D341Med (cell line): ENCODE measurements at regions not wholly inside any gene's neighbourhood (a gene's known extent, or its start where the extent isn't known, plus 50 kb on each side); places are given as distances from the start of the nearest gene placed in this dataset.
"Not testable (repeated sequence)": the region's sequence is repeated elsewhere in the genome, so short reads cannot be mapped to it uniquely, and the experiment has no call there.

Source experiments
- DNase-seq: peaks from one replicate; pipeline ENCODE4 v3.0.0; 2012; ENCODE audit warnings: low spot score

DNA sequence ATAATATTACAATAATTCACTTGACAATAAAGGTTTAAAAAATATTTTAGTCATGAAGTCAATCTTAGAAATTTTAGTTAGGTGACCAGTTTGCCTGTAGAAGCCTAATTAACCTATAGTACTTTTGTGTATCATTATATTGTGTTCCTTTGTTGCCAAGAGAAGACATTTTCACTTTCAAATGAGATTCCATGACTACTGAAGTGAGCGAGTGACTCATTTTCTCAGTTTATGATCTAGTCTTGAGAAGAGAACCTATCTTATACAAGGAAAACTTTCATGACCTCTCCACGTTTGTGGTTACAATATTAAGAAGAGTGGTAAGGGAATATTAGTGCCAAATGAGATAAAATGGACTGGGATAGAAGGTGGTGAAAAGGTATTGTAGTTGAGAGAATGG, 423.9 kb upstream of the CHORDC1 start:
- no peak for DNase-seq

DNA sequence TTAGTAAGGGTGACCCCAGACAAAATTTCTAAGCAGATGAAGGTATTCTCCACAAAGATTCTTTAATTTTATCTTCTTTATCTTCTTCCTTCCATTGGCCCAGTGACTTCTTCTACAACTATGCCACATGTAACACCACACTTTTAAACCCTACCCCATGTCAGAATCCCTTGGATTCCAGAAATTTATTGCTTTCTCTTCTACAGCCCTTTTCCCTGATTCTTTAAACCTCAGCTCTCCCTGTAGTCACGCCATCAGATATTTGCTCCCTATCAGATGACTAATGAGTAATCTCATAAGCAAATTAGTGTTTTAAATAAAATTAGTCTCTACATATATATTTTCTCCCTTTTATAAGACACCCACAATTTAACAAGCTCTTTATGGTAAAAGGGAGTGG, 423.4 kb upstream of the CHORDC1 start:
- DNase-seq: no peak

DNA sequence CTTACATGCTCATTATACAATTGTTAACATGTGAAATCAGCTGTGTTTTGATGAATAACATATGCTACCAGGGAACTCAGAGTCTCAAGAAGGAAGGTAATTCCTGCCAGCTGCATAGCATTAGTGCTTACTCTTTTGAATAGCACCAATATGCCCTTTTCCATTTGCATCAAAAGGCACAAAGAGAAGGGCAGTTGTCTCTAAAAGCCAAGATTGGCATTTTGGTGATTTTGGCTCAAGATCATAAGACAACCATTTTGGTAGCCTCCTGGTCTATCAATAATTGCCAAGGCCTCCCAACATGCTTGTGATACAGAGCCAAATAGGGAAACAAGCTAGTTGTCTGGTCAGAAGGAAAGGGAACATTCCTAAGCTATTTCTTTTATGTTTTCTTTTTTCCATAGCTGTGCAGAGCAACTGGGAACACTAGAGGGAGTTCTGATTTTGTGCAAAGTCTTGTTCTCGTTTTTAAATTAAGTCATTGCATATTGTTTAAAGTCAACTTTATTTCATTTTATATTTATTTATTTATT, 416.7 kb upstream of the CHORDC1 start:
- no peak for DNase-seq

DNA sequence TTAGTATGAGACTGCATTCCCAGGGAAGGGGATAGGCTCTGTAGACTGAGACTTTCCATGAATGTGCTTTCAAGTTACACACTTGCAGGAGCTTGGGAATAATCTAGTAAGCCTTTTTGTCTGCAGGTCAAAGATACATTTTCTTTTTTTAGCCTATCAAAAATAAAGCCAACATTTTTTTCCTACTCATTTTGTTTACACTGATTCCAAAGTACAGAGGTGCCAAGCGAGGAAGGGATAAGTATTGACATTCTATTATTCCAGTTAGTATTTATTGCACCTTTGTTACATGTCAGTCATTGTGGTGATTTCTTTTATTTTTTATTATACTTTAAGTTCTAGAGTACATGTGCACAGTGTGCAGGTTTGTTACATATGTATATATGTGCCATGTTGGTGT, 413.0 kb upstream of the CHORDC1 start:
- DNase-seq: no peak

DNA sequence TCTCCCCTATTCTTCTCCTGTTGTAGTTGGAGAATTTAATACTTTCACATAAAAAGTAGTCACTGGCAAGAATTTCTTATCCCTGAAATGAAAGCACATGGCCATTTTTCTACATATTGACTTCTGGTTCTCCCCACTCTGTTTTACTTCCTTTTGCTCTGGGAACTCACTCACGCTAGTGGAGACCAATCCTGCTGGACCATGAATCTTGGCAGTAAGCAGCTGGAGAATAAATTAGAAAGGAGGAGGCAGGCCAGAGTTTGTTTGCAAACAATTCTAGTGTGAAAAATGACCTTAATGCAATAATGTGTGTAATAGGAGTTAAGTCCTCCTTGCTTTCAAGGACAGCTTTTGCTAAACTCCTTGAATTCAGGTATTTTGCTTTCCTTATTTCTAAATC, 412.3 kb upstream of the CHORDC1 start:
- DNase-seq: no peak

DNA sequence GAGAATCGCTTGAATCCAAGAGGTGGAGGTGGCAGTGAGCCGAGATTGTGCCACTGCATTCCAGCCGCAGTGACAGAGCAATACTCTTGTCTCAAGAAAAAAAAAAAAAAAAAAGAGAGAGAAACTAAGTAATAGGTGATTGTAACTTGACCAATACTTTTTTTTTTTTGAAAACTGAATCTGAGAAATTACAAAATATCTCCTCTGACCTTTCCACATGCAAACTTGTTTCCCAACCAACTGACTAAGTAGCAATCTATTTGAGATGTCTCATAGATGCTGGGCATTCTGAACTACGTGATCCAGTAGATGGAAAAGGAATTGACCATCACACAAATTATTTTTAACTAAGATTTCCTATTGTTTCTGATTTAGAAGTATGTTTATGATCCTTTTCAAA, 407.3 kb upstream of the CHORDC1 start:
- no peak for DNase-seq

DNA sequence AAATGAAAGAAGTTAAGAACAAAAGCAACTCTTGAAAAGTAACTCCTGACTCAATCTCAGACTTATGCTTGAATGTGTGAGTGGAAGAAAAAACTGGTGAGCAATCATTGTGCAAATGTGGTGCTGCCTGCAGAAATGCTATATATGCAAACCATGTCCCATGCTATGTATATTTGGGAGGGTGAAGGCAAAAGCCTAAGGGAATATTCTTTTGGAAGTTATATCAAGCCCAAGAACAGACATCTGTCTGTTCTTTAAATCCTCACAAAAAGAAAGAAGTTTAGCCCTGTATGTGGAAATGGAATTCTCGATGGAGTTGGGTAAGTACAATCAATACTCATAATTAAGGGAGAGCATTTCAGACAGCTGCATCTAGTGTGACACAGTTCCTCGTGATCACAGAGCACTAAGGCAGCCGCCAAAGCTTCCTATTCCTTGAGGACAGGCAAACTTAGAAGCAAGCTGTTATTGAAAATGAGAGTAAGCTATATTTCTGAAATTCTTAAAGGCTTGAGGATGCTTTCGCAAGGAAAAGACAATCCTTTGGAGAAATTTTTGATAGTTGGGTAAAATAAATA, 406.5 kb upstream of the CHORDC1 start:
- DNase-seq: no peak

DNA sequence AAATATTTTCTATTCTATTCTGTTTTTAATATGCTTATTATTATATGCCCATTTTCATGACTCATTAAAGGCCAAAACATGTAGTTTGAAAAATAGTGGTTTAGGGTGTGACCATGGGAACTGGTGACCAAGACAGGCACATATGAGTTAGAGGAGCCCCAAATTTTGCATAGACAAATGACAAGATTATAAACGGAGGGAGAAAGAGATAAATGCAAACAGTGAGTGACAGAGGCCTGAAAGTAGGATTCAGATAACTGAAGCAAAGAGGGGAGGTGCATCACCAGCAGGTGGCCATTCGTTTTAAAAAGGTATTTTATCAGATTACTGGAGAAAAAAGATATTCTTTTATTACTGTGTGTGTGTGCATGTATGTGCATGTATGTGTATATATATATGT, 391.5 kb upstream of the CHORDC1 start:
- no peak for DNase-seq

DNA sequence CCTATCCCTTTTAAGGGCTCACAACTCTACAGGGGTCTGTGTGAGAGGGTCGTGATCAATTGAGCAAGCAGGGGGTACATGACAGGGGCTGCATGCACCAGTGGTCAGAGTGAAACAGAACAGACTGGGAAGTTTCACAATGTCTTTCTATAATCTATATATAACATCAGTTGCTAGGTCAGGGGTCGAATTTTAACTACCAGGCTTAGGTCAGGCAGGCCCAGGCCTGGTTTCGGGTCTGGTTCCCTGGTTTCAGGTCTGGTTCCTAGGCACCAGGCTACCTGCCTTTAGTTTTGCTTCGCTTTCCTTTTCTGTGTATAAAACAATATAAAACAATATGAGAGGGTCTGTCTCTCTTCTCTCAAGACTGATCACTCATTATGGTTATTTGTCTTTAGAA, 390.2 kb upstream of the CHORDC1 start:
- DNase-seq: not testable (repeated sequence)

DNA sequence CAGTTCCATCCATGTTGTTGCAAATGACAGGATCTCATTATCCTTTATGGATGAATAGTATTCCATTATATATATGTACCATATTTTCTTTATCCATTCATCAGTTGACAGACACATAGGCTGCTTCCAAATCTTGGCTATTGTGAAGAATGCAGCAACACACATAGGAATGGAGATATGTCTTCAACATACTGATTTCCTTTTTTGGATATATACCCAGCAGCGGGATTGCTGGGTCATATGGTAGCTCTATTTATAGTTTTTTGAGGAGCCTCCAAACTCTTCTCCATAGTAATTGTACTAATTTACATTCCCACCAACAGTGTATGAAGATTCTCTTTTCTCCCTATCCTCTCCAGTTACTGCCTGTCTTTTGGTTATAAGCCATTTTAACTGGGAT, 383.9 kb upstream of the CHORDC1 start:
- DNase-seq: no peak

DNA sequence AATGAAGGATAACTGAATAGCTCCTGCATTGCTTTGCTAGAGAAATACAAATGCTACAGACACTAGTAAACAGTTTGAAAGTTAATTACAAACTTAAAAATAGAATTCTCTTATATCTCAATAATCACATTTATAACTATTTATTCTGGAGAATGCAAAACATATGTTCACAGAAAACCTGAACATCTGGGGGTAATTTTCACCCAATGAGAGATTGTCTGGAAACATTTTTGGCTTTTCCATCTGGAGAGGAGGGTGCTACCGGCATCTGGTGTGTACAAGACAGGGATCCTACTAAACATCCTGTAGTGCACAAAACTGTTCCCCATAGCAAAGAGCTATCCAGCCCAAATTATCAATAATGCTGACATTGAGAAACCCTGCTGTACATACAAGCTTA, 378.4 kb upstream of the CHORDC1 start:
- no peak for DNase-seq

DNA sequence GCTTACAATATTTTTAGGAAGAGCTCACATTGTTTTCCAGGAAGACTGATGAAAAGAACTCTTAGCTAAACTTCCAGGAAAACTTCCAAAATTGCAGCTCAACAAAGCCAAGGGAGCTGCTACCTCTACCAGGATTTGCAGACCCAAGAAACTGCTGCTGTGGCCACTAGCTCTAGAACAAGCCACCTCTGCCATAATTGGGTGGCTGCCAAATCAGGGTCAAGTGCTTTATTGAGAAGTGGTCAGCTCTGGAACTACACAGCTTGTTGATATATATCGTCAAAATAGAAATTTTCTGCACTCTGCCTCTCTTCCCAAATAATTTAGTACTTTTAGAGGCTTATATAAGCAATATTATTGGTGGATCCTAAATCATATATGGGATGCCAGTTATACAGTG, 371.8 kb upstream of the CHORDC1 start:
- peak; percentile 6 for DNase-seq

DNA sequence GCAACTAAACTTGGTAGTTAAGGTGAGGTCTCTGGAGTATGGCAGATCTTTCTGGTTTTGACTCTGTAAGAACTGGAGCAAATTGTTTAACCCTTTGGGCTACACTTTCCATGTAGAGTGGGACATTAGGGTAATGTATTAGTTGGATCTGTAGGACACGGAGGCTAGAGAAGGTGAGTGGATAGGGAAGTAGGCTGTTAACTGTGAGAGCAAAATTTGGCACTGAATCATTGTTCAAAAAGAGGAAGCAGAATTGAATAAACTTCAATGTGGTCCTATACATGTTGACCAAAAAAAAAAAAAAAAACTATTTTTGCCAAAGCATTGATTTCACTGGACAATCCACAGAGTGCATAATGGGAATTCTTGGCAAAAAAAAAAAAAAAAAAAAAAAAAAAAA, 370.2 kb upstream of the CHORDC1 start:
- DNase-seq: no peak

DNA sequence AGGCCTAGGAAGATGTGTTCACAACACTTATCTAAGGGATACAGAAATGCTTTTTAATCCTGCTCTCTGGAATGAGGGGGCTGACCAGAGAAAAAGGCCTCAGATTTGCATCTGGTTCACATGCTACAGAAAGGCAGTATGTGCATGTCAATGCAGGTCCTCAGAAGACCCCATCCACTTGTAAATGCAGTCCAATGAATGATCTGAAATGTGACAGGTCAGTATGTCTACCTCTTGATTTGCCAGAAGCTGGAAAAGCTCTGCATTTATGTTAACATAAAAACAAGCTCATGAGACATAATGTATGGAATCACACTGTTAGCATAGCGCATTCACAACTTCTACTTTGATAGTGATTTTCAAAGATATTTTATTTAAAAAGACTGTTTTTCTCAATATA, 367.4 kb upstream of the CHORDC1 start:
- no peak for DNase-seq

DNA sequence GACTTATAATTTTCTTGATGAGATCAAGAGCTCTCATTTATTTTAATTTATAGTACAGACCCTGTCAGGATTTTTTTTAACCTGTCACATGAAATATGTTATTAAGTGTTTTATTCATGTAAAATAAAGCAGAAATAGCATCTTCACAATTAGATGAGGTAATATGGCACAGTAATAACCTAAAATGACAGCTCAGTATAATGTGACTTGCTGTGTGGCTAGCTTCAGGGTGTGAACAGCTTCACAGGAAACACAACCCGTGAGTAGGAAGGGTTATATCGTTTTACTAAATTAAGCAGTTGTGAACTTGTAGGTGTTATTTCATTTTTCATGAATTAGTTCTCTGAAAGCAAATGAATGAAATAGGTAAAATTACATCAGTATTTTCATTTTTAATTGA, 366.9 kb upstream of the CHORDC1 start:
- no peak for DNase-seq

DNA sequence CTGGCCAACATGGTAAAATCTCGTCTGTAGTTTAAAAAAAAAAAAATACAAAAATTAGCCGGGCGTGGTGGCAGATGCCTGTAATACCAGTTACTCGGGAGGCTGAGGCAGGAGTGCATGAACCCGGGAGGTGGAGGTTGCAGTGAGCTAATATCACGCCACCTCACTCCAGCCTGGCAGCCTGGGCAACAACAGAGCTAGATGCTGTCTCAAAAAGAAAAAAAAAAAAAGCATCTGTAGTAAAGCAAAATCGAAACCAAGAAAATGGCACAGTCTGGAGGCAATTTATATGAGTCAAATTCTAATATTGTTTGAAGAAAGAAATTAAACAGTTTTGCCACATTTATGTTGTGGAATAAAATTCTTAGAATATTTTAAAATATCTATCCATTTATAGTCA, 365.0 kb upstream of the CHORDC1 start:
- DNase-seq: no peak

DNA sequence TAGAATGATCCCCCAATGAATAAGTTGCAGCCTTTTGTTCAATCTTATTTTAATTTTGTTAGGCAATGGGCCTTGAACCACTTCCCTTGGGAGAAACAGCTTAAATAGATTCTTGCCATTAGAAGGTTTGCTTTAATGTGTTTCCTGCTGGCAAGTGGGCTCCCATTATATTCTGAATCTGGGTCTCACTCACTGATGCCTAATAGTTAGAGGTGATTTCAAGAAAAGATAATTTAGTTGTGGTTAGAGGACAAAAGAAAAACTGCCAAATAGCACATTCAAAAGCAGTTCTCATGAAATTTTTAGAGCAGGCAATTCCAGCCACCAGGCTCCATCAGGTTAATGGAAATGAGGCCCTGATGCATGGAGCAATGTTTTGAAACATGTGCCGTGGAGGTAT, 362.6 kb upstream of the CHORDC1 start:
- DNase-seq: no peak

DNA sequence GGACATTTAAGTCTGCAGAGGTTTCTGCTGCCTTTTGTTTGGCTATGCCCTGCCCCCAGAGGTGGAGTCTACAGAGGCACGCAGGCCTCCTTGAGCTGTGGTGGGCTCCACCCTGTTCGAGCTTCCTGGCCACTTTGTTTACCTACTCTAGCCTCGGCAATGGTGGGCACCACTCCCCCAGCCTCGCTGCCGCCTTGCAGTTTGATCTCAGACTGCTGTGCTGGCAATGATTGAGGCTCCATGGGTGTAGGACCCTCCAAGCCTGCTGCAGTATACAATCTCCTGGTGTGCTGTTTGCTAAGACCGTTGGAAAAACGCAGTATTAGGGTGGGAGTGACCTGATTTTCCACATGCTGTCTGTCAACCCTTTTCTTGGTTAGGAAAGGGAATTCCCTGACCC, 360.1 kb upstream of the CHORDC1 start:
- DNase-seq: not testable (repeated sequence)

DNA sequence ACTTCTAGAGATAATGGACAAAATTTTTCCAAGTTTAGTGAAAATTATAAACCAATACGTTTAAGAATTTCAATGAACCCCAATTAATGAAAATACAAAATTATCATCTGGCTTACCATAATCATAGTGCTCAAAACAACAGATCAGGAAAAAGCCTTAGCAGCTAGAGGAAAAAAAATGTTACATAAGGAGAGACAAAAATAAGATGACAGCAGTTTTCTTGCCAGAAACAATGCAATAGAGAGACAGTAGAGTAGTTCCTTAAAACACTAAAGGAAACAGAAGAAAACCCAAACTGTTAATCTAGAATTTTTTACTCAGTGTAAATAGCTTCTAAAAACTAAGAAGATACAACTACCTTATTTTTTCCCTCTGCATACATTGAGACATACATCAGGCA, 341.7 kb upstream of the CHORDC1 start:
- no peak for DNase-seq

DNA sequence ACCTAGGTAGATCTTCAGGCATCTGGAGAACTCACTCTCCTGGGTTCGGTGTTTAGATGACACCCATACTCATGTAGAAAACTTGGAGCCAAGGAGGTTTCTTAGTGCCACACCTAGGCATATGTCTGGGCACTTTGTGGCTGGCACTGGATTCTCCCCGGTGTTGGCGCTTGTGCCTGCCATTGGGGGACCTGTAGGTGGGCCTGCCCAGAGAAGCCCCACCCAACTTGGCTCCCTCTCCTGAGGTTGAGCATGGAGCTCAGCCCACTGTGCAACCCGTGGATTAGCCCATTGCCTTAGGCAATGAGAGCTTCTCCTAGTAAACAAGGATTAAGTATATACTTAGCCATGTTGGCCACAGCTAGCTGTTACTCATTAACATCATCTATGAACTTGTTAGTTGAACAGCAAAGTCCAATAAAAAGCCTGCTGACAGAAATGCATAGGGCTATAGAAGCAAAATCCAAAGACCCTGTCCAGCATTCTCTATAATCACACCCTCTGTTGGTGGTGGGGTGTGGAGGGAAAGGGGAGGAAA, 335.5 kb upstream of the CHORDC1 start:
- no peak for DNase-seq

DNA sequence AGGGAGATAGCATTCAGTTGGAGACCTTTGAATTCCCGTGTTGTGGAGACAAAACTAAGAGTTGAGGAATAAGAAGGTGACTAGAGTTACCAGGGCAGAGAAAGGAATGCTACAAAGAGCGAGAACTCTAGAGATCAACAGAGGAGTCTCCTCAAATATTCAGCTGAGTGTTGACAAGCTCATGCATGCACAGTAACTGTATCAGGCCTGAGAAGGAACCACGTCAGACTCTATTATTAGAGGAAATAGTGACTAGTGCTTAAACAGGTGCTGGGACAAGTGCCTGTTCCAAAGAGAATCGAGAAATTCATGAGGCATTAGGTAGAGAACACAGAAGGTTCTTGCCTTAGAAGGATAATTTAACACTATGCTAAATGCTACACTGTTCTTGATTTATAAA, 333.8 kb upstream of the CHORDC1 start:
- DNase-seq: no peak

DNA sequence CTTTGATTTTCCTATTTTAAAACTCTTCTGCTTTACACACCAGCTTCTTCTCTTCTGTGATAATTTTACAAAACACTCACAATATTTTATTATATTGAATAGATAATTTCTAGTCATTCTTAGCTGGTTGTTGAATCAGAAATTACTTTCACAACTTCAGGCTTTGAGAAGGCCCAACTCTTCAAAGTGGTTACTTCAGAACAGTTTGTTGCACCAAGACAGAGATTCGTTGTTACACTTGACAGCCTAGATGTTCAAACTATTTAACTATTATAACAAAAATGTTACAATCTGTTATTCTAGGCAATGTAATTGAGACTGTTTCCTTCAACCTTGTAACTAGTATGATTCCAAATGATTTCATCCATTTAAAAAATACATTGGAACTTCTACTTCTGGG, 333.2 kb upstream of the CHORDC1 start:
- no peak for DNase-seq

DNA sequence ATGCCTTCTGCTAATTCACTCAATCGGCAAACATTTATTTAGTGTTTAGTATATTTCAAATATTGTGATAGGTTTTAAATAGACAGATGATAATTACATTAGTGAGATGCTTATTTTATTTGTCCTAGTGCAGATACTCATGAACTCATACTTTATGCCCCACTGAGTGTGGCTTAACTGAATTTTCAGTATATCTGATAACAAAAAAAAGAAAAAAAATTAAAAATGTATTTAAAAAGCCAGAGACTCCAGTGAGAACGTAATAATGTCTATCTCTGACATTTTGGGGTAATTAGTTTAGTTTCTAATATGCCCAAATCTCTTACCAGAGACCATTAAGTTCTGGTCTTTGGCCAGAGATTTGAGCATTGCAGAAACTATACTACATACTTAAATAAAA, 332.6 kb upstream of the CHORDC1 start:
- DNase-seq: no peak

DNA sequence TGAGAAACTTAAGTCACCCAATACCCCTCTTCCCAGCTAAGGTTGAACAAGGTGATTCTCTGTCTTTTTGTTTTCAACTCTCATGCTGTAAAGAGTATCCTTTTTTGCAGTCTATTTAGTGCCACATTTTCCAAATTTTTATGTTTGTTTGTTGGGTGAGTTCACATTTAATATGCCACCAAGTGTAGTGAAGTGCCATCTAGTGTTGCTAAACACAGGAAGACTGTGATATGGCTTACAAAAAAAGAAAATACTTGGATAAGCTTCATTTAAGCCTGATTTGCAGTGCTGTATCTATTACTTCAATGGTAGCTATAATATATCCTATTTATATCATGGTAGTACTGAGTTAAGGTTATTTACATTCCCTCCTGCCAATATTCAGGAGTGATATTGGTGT, 319.2 kb upstream of the CHORDC1 start:
- no peak for DNase-seq

DNA sequence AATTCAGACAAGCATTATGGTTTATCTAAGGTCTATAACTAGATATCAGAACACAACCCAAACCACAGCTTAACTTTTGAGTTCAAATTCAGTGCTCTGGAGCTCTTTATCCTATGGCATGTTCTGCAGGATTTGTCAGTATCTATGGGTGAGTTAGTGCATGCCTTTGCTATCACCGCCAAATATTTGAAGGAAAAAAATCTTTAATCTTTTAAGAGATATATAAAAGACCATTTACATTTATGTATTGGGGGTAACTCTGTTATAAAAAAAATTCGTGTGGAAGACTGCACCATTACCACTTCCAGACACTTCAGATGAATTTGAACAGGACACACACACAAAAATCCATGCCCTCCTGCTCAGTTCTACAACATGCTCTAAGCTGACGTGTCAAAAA, 313.5 kb upstream of the CHORDC1 start:
- no peak for DNase-seq
